Common myeloid progenitor, CD34-positive (primary cell): ENCODE measurements at regions not wholly inside any gene's neighbourhood (a gene's known extent, or its start where the extent isn't known, plus 50 kb on each side); places are given as distances from the start of the nearest gene placed in this dataset.

Source experiments
- CTCF ChIA-PET: fragments of 350-600 bp; sonication (Branson Sonifier 250); formaldehyde crosslinking; loops from one replicate; lab custom pipeline; 2021; ENCODE audit warnings: antibody characterized with exemption; lab: Charles Lee
- POLR2A ChIA-PET: fragments of 350-600 bp; sonication (Branson Sonifier 250); formaldehyde crosslinking; loops from one replicate; lab custom pipeline; 2021; ENCODE audit warnings: antibody characterized with exemption; lab: Charles Lee
- DNase-seq, 3 donors: peaks; one replicate each; pipeline versions ENCODE4 v3.0.0 to v3.0.0-alpha.2; 2013
- H3K27ac ChIP-seq, 2 experiments: 1 replicate in 1 of 2; 2 replicates in 1 of 2; pipeline ENCODE4 v1.7.0; 2013; ENCODE audit warnings: inconsistent platforms in 2 of 2, low read length in 2 of 2, mild to moderate bottlenecking in 2 of 2, low read depth in 1 of 2, moderate library complexity in 1 of 2; ENCODE audit not compliant: severe bottlenecking in 2 of 2, insufficient read depth in 1 of 2, poor library complexity in 1 of 2
- H3K27me3 ChIP-seq, 5 experiments: replicated peaks in 2 of 5; 1 replicate in 3 of 5; 2 replicates in 2 of 5; pipeline versions ENCODE4 v1.6.1 to v1.7.0; 2013; ENCODE audit warnings: low read length in 4 of 5, mild to moderate bottlenecking in 2 of 5, moderate library complexity in 2 of 5, inconsistent platforms in 1 of 5; ENCODE audit not compliant: insufficient read depth in 5 of 5, control insufficient read depth in 4 of 5
- H3K36me3 ChIP-seq, 4 experiments: 1 replicate in 2 of 4; 2 replicates in 2 of 4; pipeline versions ENCODE4 v1.6.1 to v1.7.0; 2013; ENCODE audit warnings: low read length in 3 of 4, control low read depth in 1 of 4, mild to moderate bottlenecking in 1 of 4; ENCODE audit not compliant: control insufficient read depth in 4 of 4, insufficient read depth in 4 of 4
- H3K4me1 ChIP-seq, 4 experiments: 1 replicate in 3 of 4; 2 replicates in 1 of 4; pipeline versions ENCODE4 v1.6.1 to v1.7.1; 2013; ENCODE audit warnings: low read length in 3 of 4, mild to moderate bottlenecking in 3 of 4, control low read depth in 1 of 4, inconsistent platforms in 1 of 4, moderate library complexity in 1 of 4; ENCODE audit not compliant: control insufficient read depth in 4 of 4, insufficient read depth in 4 of 4; ENCODE audit errors: control extremely low read depth in 1 of 4
- H3K4me3 ChIP-seq, 7 experiments: 1 replicate in 4 of 7; 2 replicates in 3 of 7; pipeline versions ENCODE4 v1.5.1 to v1.7.0; 2013; ENCODE audit warnings: mild to moderate bottlenecking in 7 of 7, low read length in 6 of 7, moderate library complexity in 6 of 7, inconsistent platforms in 2 of 7, low read depth in 2 of 7, control low read depth in 1 of 7; ENCODE audit not compliant: insufficient read depth in 4 of 7, control insufficient read depth in 1 of 7; ENCODE audit errors: extremely low read depth in 1 of 7
- H3K9me3 ChIP-seq, 5 experiments: 1 replicate in 4 of 5; 2 replicates in 1 of 5; pipeline versions ENCODE4 v1.6.1 to v1.7.1; 2013; ENCODE audit warnings: low read length in 4 of 5, mild to moderate bottlenecking in 2 of 5, inconsistent platforms in 1 of 5, low read depth in 1 of 5, moderate library complexity in 1 of 5; ENCODE audit not compliant: control insufficient read depth in 4 of 5, insufficient read depth in 2 of 5; ENCODE audit errors: control extremely low read depth in 1 of 5
- WGBS: methylation state at CpG from one replicate; pipeline ENCODE4 v1.1.5; 2013; ENCODE audit not compliant: insufficient coverage; 5-methylcytosine and 5-hydroxymethylcytosine counted together

DNA sequence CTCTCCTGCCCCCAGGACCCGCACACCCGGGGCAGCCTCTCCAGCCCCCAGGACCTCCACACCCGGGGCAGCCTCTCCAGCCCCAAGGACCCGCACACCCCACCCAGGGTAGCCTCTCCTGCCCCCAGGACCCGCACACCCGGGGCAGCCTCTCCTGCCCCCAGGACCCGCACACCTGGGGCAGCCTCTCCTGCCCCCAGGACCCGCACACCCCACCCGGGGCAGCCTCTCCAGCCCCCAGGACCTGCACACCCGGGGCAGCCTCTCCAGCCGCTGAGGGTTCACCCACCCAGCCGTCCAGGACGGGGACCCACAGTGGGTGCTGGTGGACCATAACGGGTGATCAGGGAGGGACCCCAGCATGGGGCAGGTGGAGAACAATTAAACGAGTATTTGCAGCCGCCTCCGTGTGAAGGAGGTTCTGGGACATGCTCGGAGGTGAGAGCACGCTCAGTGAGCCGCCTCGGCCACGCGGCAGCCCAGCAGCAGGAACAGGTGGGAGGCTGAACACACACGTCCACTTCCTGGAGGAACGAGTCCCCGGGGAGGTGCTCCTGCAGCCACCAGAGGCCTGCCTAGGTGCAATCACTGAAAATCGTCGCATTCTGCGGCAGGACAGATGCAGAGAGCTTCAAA, 107.9 kb downstream of the PDGFA start:
- no peak overlapping the region for H3K4me3 ChIP-seq
- DNase-seq: no peak
- peaks cover 0 to 4% (median 0%) of the 10 kb centered on the region in 5 experiments for H3K9me3 ChIP-seq
- no peaks in the 10 kb centered on the region for H3K4me1 ChIP-seq
- CTCF ChIA-PET: no interaction called here
- H3K36me3 ChIP-seq: no peaks in the 10 kb centered on the region
- POLR2A ChIA-PET: no interaction called here
- WGBS: 80% methylated on average over 23 of the region's 29 CpGs
- no peaks in the 10 kb centered on the region for H3K27me3 ChIP-seq
- no peak overlapping the region for H3K27ac ChIP-seq

DNA sequence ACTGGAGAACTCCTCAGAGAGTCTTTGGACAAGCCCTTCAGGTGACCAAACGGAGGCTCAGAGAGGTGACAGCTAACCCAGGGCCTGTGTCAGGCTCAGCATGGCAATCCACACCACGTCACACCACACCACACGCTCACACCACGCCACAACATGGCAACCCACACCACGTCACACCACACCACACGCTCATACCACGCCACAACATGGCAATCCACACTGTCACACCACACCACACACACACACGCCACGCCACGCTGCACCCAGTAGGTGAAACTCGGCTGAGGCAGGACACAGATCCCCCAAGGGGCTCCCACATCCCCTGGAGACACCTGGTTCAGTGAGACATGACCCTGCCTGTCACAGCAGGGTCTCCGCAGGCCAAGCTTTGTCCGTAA, 107.3 kb downstream of the PDGFA start:
- Histone ChIP-seq H3K9me3 (peaks cover 0 to 9% (median 3%) of the 10 kb centered on the region in 5 experiments), H3K4me1 (no peaks in the 10 kb centered on the region), H3K36me3 (no peaks in the 10 kb centered on the region), H3K27me3 (no peaks in the 10 kb centered on the region), H3K27ac (no peak overlapping the region), H3K4me3 (no peak overlapping the region)
- no peak for DNase-seq
- ChIA-PET CTCF (no interaction called here), POLR2A (no interaction called here)
- 93% methylated on average over 12 of the region's 13 CpGs for WGBS

DNA sequence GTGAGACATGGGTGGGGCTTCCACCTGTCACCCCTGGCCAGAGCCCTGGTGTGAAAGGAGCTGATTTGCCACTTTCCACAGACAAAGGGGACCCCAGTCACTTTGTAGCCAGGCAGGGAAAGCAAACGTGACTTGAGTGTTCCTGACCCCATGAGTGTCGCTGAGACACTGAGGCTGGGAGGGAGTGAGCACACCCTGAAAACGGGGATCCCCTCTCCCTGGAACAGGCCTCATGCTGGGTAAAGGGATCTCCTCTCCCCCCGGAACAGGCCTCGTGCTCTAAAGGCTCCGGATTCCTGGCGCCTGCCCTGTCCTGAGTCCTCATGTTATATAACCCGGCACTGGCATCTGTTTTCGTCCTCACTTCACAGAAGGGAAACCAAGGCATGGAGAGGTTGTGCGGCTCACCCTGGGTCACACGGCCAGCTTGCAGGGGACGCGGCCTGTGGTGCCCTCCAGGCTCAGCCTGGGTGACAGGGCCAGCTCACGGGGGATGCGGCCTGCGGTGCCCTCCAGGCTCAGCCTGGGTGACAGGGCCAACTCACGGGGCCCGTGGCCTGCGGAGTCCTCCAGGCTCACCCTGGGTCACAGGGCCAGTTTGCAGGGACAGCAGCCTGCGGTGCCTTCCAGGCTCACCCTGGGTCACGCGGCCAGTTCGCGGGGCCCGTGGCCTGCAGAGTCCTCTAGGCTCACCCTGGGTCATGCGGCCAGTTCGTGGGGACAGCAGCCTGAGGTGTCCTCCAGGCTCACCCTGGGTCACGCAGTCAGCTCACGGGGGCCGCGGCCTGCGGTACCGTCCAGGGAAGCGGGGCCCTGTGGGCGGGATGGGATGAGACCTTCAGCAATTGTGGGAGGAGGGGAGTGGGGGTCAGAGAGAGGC, 104.7 kb downstream of the PDGFA start:
- H3K36me3 ChIP-seq: no peaks in the 10 kb centered on the region
- no peak for DNase-seq
- 96% methylated on average over 24 of the region's 35 CpGs for WGBS
- ChIA-PET CTCF (no interaction called here), POLR2A (no interaction called here)
- H3K9me3 ChIP-seq: peaks cover 0 to 25% (median 10%) of the 10 kb centered on the region in 5 experiments
- H3K27me3 ChIP-seq: no peaks in the 10 kb centered on the region
- H3K27ac ChIP-seq: no peak overlapping the region
- no peak overlapping the region for H3K4me3 ChIP-seq
- no peaks in the 10 kb centered on the region for H3K4me1 ChIP-seq

DNA sequence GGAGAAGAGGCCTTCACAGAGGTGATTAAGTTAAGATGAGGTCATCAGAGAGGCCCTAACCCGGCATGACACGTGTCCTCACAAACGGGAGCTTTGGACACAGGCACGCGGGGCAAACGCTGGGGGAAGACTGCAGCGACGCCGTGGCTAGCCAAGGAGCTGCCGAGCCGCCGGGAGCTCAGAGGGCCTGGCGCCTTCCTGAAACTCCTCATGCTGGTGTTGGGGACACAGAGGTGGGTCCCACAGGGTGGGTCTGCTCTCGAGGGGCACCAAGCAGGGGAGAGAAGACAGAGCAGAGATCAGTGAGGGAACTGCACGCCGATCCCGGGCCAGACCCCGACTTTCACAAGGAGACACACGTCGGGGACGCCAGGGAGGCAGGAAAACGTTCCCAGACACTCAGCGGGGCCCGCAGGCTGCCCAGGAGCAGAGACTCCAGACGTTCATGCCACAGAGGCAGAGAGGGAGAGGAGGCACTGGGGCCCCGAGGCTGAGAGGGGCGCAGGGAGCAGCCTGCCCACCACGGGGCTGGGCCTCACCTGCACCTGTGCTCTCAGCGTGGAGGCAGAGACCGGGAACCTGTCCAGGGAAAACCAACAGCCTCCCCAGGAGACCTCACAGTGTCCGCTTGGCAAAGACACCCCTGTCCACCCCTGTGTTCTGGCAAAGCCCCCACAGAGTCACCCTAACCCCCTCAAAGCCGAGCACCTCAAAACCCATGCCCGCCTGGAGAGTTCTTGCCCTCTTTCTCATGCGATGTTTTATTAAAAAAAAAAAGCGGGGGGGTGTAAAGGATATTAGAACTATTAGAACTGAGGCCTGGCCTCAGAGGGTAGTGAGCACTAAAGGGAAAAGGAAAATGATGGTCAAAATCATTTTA, 103.8 kb downstream of the PDGFA start:
- no peak for DNase-seq
- Histone ChIP-seq H3K27ac (no peak overlapping the region), H3K4me1 (no peaks in the 10 kb centered on the region), H3K4me3 (no peak overlapping the region), H3K27me3 (no peaks in the 10 kb centered on the region), H3K9me3 (peaks cover 0 to 25% (median 10%) of the 10 kb centered on the region in 5 experiments), H3K36me3 (no peaks in the 10 kb centered on the region)
- ChIA-PET POLR2A (no interaction called here), CTCF (no interaction called here)
- 97% methylated on average over 34 of the region's 35 CpGs for WGBS

DNA sequence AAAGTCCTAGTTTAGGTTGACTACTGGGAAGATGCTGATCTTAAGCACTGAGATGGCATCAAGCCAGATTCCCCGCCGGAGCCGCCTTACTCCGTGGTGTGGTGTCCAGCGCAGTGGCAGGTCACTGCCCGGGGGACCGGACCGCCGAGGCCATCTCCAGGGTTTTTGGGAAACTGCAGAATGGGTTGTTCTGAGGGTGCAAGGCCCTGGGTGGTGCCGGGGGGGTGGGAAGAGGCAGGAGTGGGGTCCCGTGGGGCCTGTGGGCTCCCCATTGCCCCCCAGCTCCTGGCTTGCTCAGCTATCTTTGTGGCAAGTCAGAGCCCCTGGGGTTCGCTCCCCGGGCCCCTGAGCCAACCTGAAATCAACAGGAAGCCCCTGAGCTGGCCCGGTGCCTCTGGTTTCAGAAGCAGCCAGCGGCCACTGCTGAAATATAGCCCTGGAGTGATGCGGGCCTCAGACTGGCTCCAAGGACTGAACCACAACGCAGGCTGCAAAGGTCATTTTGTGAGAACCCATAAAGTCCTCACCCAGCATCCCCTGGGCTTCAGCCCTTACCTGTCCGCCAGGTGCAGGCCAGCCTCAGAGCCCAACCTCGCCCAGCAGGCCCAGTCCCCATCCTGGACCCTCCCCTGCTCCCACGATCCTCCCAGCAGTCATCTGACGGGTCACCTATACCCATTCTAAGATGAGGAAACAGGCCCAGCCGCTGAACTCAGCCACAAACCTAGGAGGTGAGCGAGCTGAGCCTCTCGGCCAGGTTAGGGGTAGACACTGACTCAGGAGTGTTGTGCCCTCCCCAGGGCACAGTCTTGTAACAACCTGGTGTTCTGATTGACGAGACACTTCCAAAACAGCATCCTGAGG, 102.7 kb downstream of the PDGFA start:
- DNase-seq: no peak
- ChIA-PET CTCF (no interaction called here), POLR2A (no interaction called here)
- 91% methylated on average over 23 of the region's 25 CpGs for WGBS
- H3K27me3 ChIP-seq: no peaks in the 10 kb centered on the region
- no peak overlapping the region for H3K4me3 ChIP-seq
- no peak overlapping the region for H3K27ac ChIP-seq
- H3K9me3 ChIP-seq: peaks cover 0 to 25% (median 10%) of the 10 kb centered on the region in 5 experiments
- H3K36me3 ChIP-seq: no peaks in the 10 kb centered on the region
- H3K4me1 ChIP-seq: no peaks in the 10 kb centered on the region

DNA sequence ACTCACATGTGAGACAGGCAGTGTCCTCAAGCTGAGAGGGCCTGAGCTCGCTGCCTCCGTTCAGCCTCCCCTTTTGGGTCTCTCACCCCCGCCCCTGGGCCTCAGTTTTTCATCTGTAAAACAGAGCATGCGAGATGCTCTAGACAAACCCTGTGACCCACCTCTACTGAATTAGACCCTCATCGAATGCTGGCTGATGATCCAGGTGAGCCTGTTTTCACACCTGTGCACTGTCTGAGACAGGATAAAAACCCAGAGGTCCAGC, 102.1 kb downstream of the PDGFA start:
- no peak for DNase-seq
- no peaks in the 10 kb centered on the region for H3K27me3 ChIP-seq
- ChIA-PET CTCF (no interaction called here), POLR2A (no interaction called here)
- no peak overlapping the region for H3K4me3 ChIP-seq
- no peaks in the 10 kb centered on the region for H3K4me1 ChIP-seq
- peaks cover 0 to 25% (median 10%) of the 10 kb centered on the region in 5 experiments for H3K9me3 ChIP-seq
- 98% methylated on average over 4 of the region's 5 CpGs for WGBS
- H3K36me3 ChIP-seq: no peaks in the 10 kb centered on the region
- no peak overlapping the region for H3K27ac ChIP-seq
